ENCODE measurements at regions not wholly inside any gene's neighbourhood (a gene's known extent, or its start where the extent isn't known, plus 50 kb on each side); places are given as distances from the start of the nearest gene placed in this dataset.
"Not testable (repeated sequence)": the region's sequence is repeated elsewhere in the genome, so short reads cannot be mapped to it uniquely, and the experiment has no call there.

DNA sequence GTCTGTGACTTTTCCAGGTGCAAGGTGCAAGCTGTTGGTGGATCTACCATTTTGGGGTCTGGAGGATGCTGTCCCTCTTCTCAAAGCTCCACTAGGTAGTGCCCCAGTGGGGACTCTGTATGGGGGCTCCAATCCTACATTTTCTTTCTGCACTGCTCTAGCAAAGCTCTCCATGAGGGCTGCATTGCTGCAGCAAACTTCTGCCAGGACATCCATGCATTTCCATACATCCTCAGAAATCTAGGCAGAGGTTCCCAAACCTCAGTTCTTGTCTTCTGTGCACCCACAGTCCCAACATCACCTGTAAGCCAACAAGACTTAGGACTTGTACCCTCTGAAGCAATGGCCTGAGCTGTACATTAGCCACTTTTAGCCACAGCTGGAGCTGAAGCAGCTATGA is 694.5 kb upstream of the BCHE start:
- no peak for DNase-seq

DNA sequence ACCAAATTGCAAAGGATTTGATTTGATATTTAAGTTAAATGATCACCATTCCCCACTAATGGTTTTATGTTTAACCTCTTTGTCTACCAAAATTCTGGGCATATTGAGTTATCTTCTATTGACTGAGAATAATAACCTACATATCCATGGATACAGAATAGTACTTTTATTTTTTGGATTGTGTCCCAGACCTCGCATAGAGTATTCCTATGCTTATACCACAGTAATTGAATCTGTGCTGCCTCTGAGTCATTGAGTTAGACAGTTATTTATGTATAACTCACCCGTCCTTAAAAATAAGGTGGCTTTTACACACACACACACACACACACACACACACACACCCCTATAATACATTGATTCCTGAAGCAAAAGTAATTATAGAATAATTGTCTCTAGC is 690.1 kb upstream of the BCHE start:
- DNase-seq: no peak

DNA sequence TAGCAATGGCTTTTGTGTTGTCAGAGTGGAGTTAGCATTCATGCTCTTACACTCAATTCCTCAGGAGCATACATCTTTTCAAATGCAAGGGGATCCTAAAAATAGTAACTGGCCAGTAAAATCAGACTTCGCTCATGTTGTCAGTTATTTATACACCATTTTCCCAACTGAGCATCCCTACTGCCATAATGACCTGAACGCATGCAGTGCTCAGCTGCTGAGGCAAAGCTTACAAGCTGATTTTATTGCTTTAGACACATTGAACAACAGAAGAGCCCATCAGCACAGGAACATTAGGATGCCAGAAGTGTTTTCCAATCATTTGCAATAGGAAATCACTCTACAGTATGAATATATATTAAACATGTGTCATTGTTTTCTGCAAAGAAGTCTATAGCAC is 689.7 kb upstream of the BCHE start:
- no peak for DNase-seq

DNA sequence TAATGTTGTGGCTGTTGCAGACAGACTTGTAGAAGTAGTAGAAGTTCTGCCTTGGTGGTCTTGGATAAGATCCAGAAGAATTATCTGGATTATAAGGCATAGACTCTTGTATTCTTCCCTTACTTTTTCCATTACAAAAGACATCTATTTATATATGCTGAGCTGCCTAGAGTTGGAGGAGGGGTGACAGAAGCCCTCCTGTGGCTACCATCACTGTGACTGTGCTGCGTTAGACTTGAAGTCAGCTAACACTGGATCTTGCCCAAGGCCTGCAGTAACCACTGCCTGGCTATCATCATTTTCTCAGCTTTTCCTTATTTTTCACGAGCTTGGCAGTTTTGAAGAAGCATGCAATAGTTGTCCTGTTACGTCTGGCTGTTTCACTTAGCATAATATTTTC is 684.8 kb upstream of the BCHE start:
- no peak for DNase-seq

DNA sequence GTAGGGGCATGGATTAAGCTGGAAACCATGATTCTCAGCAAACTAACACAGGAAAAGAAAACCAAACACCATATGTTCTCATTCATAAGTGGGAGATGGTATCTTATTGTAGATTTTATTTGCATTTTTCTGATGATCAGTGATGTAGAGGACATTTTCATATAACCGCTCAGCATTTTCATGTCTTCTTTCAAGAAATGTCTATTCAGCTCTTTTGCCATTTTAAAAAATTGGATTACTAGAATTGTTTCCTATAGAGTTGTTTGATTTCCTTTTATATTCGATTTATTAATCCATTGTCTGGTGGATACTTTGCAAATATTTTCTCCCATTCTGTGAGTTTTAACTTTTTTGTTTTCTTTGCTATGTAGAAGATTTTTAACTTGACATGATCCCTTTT is 682.2 kb upstream of the BCHE start:
- DNase-seq: no peak

DNA sequence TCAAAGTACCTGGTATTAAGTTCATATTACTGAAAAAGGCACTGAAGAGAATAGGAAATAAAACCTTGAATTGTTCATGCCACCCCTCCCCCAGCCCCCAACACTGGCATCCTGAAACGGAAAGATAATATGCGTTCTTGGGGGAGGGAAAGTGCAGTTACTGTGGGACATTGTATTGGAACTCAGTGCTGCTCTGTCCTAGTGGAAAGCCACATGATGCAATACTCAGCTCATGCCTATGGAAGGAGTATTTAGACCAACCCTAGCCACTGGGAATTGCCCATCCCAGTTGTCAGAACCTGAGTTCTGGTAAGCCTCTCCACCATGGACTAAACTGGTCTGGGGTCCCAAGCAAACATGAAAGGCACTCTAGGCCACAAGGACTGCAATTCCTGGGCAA is 680.8 kb upstream of the BCHE start:
- no peak for DNase-seq

DNA sequence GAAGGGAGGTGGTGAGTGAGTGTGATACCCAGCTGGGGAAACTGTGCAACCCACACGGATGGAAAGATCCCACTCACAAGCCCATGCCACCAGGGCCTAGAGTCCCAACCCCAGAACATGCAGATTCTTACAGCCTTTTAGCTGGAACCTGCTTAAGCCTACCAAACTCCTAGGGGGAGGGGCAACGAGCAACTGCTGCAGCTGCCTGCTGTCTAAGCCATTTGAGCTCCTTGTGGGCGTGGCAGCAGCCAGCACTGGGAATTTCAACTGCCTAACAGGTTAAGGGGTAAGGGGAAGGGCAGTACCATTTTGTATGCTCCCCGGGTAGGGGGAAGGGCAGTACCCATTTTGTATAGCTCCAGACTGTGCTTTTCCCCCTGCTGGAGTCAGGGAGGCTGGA is 673.2 kb upstream of the BCHE start:
- no peak for DNase-seq

DNA sequence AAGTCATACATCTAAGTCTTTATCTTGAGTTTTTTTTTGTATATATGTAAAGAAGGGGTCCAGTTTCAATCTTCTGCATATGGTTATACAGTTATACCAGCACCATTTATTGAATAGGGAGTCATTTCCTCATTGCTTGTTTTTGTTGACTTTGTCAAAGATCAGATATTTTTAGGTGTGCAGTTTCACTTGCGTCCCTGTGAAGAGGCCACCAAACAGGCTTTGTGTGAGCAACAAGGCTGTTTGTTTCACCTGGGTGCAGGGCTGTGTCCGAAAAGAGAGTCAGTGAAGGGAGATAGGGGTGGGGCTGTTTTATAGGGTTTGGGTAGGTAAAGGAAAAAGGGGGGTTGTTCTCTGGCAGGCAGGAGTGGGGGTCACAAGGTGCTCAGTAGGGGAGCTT is 663.2 kb upstream of the BCHE start:
- not testable (repeated sequence) for DNase-seq

DNA sequence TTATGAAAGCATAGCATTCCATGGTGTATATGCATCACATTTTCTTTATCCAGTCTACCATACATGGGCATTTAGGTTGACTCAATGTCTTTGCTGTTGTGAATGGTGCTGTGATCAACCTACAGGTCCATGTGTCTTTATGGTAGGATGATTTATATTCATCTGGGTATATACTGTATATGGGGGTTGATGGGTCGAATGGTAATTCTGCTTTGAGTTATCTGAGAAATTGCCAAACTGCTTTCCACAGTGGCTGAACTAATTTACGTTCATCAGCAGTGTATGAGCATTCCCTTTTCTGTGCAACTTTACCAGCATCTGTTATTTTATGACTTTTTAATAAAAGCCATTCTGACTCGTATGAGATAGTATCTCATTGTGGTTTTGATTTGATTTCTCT is 662.4 kb upstream of the BCHE start:
- no peak for DNase-seq

DNA sequence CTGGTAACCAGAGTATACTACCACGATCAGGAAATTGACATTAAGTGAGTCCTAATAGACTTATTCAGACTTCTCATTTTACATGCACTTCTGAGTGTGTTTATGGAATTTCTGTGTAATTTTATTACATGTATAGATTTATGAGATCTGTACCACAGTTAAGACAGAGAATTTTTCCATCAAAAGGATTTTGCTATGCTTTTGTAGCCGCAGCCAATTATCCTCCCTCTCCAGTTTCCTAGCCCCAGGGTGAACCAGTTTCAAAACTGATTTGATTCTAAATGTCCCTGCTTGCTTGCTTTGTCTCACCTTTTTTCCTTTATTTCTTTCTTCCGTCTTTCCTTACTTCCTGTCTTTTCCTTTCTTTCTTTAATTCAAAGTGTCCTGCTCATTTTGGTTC is 661.2 kb upstream of the BCHE start:
- no peak for DNase-seq

DNA sequence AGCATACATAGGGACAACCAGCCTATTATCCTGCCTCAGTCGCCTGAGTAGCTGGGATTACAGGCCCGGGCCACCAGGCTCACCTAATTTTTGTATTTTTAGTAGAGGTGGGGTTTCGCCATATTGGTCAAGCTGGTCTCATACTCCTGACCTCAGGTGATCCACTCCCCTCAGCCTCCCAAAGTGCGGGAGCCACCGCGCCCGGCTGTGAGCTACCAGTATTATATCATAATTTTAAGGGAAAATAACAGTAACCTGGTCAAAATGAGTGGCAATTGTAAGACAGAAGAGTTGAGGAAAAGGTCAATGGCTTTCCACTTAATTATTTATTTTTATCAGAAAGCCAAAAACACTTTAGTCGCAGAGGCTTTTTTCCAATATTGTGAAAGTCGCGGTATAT is 652.6 kb upstream of the BCHE start:
- DNase-seq: no peak

DNA sequence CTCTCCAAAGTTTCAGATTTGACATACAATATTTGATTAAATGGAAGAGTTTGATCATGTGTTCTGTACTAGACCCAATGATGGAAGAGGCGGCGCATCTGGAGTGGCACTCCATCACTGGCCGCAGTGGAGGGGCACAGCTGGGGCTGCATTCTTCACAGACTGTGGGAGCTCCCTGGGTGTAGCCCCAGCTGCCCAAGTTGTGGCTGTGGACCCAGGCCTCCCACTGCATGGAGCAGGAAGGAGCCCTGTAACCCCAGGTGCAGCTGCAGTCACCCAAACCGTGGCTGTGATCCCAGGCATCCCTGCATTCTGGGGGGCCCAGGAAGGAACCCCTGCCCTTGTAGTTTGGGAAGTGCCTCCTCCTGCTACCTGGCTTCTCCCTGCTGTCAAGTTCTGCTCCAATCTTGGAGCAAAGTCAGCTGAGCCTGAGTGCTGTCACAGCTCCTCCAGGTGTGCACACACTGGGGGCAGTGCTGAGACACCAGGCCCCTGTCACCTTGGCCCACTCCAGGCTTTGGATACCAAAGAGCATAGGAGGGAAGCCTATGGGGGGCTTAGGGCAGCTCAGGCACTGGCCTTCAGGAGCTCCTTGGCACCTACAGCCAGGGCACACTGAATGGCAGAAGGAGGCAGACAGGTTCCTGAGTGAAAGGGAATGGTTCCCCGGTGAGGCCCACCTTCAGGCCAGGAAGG is 651.9 kb upstream of the BCHE start:
- no peak for DNase-seq

DNA sequence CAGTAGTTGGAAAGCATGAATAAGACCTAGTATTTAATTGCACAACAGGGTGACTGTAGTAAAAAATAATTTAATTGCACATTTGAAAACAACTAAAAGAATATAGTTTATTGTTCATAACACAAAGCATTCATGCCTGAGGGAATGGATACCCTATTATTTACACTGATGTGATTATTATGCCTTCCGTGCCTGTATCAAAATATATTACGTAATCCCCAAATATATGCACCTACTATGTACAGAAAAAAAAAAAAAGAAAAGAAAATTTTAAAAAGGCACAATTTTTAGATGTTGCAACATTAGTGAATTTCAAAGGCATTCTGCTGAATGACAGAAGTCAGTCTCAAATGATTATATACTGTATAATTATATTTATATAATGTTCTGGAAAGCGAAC is 647.2 kb upstream of the BCHE start:
- DNase-seq: no peak

DNA sequence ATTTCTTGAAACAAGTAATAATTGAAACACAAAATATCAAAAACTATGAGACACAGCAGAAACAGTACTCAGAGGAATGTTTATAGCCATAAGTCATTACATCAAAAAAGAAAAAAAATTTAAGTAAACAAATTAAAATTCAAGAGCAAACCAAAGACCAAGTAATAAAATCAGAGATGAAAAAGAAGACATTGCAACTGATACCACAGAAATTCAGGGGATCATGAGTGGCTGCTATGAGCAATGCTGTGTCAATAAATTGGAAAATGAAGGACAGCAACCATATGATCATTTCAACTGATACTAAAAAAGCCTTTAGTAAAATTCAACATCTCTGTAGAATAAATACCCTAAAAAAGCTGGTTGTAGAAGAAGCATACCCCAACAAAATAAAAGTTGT is 644.1 kb upstream of the BCHE start:
- DNase-seq: no peak

DNA sequence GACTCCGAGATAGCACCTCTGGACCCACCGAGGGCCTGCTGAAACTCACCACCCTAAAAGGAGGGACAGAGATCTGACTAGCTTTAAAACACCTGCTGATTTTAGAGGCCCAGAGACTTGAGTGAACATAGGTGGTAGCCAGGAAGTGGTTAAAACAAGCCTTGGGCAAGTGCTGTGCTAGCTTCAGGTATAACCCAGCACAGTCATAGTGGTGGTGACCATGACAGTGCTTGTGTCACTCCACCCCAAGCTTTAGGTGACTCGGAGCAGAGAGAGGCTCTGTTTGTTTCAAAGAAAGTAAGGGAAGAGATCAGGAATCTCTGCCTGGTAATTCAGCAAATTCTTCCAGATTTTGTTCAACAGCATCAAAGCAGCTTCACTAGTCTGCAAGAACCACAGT is 641.1 kb upstream of the BCHE start:
- DNase-seq: no peak

DNA sequence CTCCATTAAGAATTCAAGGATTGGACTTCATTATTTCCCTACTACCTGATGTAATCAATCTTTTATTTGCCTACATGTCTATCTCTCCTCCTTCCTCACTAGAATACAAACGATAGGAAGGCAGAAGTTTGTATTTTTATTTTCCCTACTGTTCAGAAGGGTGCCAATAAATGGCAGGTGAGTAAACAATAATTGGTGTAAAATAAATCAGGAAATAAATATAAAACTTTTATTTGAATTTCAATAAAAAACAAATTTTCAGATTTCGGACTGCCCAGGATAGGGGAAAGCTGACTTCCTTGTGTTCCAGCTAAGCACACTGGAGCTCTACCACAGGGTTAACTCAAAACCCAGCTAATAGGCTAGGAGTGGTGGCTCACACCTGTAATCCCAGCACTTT is 636.3 kb upstream of the BCHE start:
- no peak for DNase-seq

DNA sequence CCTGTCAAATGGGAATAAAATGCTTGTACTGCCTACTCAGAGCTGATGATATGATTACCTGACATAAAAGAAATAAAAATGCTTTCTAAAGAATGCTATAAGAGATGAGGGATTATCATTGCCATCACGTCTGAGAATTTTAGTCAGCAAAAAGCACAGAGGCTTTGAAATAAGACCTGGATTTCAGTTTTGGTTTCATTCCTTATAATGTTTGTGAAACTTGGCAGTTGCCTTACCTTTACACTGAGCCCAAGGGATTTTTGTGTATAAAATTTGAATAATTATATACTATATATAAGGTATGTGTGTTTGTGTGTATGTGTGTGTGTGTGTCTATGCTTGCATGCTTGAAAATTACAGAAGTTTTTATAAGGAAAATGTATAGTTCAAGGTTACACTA is 634.8 kb upstream of the BCHE start:
- DNase-seq: no peak

DNA sequence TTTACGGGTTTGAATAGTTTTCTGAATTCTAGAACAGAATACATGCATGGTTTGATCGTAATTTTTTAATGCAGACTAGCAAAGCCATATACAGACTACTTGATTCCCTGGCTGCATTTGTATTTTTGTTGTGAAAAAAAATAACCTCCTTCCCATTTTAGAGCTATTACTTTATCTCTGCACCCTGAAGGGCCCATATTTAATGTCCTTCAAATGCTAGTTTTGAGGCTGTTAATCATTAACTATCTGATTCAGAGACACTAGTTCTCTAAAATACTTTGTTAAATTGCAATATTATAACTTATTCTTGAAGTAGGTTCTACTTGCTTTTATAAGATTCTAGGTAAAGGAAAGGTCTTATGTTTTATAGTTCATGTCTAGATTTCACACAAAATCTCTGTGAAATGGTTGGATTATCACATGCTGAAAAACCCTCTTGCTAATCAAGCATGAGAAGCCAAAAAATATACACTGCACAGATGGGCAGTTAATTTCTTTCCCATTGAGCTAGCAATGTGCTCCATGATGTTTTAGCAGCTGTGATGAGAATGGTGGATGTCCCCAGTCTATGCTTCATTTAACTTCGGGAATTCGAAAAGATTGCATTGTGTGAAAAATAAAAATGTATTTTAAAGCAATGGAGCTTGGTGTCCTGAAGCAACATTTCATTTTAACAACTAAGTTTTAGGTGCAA is 634.0 kb upstream of the BCHE start:
- no peak for DNase-seq

DNA sequence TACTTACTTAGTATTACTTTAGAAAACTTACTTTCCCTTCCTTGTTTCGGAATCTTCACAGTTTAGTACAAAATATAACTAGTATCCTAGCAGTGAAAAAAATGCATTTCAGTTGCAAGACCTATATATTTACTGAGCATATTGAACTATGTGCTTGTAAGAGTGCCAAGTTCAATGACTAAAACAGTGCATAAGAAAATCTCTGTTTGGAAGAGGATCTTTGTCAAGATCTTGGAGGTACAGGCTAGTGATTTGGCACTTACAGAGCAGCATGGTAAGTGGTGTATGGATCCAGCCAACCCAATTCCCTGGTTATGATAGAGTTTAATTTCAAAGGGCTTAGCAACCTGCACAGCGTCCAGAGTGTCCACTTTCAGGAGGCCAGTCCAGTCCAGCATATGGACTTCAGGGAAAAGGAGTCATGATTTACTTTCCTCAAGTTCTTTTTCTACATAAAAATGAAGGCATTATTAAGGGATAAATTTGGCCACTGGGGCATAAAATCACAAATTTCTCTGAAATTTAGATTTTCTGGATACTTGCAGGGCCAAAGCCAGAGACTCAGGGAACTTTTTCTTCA is 625.8 kb upstream of the BCHE start:
- DNase-seq: no peak

DNA sequence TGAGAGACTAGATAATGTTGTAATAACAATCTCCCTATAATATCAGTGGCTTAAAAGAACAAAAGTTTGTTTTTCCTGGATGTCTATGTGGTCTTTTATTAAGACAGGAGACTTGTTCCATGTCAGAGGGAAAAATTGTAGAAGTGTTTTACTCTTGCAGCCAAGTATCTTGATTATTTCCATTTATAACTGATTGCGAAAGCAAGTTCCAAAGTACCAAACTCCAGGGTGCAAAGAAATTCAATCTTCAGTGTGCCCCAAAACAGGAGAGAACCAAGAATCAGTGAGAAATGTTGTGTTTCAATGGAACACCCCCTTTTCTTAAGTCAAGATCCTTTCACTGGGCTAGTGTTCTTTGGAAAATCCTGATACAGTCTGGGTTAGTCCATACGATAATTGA is 624.4 kb upstream of the BCHE start:
- no peak for DNase-seq

DNA sequence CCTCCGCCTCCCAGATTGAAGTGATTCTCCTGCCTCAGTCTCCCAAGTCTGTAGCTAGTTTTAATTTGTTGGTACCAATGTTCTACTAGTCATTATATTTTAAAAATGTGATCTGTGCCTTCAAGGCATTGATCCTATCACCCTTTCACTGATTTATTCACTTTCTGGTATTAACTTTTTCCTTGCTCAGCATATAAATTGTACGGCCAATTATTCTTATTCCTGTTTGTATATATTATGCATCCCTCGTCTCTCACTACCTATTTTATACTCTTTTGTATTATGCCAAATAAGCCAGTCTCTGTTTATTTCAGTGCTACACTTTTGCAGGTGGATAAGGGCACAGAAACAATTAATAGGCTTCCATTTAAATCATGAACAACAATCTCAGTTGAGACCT is 620.2 kb upstream of the BCHE start:
- no peak for DNase-seq

DNA sequence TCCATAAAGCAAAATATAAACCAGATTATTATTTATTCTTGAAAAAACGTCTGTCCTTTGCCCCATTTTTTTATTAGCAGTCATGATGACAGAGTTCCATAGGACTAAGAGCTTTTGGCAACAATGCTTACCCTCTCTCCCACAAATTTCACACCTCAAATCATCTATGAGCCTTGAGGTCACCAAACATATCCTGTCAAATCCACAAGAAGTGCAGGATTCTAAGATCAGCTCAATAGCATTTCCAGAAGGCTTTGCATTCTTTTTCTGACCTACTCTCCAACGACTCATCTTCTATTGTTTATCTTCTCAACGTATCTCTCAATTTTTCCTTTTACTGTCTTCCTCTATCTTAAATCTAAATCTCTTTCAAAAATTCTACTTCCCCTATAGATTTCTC is 619.1 kb upstream of the BCHE start:
- no peak for DNase-seq

DNA sequence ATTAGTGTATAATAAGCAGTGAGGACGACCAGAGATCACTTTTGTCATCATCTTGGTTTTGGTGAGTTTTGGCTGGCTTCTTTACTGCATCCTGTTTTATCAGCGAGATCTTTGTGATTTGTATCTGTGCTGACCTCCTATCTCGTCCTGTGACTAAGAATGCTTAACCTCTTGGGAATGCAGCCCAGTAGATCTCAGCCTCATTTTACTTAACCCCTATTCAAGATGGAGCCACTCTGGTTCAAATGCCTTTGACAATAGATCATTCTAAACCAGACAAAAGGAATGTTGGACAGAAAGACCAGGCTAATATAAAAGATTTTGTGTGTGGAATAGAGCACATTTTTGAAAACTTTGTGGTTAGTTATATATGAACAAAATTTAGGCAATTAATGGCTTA is 618.5 kb upstream of the BCHE start:
- no peak for DNase-seq

Data from anterior cingulate cortex (tissue), 58 donors.